Glutamatergic neuron (in vitro differentiated cells): ENCODE measurements at regions not wholly inside any gene's neighbourhood (a gene's known extent, or its start where the extent isn't known, plus 50 kb on each side); places are given as distances from the start of the nearest gene placed in this dataset.

Source experiments
- DNase-seq: peaks from one replicate; pipeline ENCODE4 v3.0.0; 2022
- H3K27ac Mint-ChIP-seq: one replicate; pipeline ENCODE4 v1.8.0; 2020; ENCODE audit warnings: mild to moderate bottlenecking, mixed read lengths, inconsistent platforms; ENCODE audit not compliant: unreplicated experiment
- H3K27me3 Mint-ChIP-seq: one replicate; pipeline ENCODE4 v1.8.0; 2020; ENCODE audit warnings: mild to moderate bottlenecking, moderate library complexity, mixed read lengths, inconsistent platforms; ENCODE audit not compliant: unreplicated experiment
- H3K36me3 Mint-ChIP-seq: one replicate; pipeline ENCODE4 v1.8.0; 2020; ENCODE audit warnings: mild to moderate bottlenecking, mixed read lengths, inconsistent platforms; ENCODE audit not compliant: unreplicated experiment
- H3K4me1 Mint-ChIP-seq: one replicate; pipeline ENCODE4 v1.8.0; 2020; ENCODE audit warnings: mild to moderate bottlenecking, low read depth, mixed read lengths, inconsistent platforms; ENCODE audit not compliant: unreplicated experiment
- H3K4me3 Mint-ChIP-seq: one replicate; pipeline ENCODE4 v1.8.0; 2020; ENCODE audit warnings: mild to moderate bottlenecking, mixed read lengths, inconsistent platforms; ENCODE audit not compliant: unreplicated experiment
- H3K9me3 Mint-ChIP-seq: one replicate; pipeline ENCODE4 v1.8.0; 2020; ENCODE audit warnings: mild to moderate bottlenecking, moderate library complexity, mixed read lengths, inconsistent platforms; ENCODE audit not compliant: unreplicated experiment
- TF ChIP-seq, protein P1 (sequence below): fragments of 200-600 bp; sonication (generic); IDR thresholded peaks from one replicate; pipeline ENCODE4 v1.5.0; 2021; ENCODE audit not compliant: partially characterized antibody, unreplicated experiment

DNA sequence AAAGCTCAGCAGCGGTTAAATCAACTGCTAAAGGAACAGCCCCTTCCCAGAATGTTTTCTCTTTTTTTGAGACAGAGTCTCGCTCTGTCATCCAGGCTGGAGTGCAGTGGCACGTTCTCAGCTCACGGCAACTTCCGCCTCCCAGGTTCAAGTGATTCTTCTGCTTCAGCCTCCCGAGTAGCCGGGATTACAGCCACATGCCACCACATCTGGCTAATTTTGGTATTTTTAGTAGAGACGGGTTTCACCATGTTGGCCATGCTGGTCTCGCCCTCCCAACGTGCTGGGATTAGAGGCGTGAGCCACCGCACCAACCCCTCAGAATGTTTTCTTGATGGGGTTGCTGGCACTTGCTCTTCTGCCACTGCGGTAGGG is 59.8 kb upstream of the IL6 start:
- DNase-seq: no peak
- Mint-ChIP-seq H3K4me3 (no peak overlapping the region), H3K9me3 (no peaks in the 10 kb centered on the region), H3K36me3 (no peaks in the 10 kb centered on the region), H3K4me1 (no peaks in the 10 kb centered on the region), H3K27ac (no peak overlapping the region), H3K27me3 (no peaks in the 10 kb centered on the region)
- TF ChIP-seq, protein P1, sequence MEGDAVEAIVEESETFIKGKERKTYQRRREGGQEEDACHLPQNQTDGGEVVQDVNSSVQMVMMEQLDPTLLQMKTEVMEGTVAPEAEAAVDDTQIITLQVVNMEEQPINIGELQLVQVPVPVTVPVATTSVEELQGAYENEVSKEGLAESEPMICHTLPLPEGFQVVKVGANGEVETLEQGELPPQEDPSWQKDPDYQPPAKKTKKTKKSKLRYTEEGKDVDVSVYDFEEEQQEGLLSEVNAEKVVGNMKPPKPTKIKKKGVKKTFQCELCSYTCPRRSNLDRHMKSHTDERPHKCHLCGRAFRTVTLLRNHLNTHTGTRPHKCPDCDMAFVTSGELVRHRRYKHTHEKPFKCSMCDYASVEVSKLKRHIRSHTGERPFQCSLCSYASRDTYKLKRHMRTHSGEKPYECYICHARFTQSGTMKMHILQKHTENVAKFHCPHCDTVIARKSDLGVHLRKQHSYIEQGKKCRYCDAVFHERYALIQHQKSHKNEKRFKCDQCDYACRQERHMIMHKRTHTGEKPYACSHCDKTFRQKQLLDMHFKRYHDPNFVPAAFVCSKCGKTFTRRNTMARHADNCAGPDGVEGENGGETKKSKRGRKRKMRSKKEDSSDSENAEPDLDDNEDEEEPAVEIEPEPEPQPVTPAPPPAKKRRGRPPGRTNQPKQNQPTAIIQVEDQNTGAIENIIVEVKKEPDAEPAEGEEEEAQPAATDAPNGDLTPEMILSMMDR: no peak

DNA sequence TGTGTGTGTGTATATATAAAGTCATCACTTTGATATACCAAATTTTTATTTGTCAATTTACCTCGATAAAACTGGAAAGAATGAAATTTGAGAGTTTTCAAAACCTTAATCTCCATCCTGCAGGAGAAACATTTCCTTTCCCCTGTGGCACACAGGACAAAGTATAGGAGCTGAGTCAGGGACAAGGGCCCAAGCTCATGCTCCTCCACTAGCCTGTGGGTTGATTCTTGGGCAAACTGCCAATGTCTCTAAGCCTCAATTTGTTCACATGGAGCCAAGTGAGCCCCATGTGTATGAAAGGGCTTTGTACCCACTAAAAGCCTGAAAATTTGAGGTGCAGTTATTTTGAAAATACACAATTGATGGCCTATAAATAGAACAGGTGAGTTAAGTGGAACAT is 60.3 kb upstream of the IL6 start:
- Mint-ChIP-seq H3K27ac (no peak overlapping the region), H3K27me3 (no peaks in the 10 kb centered on the region)

DNA sequence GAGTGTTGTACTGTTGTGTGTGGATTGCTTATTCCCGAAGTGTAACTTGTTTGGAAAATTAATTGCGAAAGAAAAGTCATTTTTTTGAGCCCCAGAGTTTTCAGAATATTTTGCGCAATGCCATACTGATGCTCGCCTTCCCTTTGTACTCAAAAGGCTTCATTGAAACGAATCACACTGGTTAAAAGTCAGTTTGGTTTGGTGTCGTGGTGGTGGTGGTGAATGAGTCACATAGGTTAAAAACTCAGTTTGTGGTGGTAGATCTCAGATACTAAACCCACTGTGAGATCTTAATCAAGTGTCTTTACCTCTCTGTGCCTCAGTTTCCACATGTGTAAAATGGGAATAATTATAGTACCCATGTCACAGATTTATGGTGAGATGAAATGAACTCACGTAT is 61.1 kb upstream of the IL6 start:
- TF ChIP-seq, protein P1: no peak
- Mint-ChIP-seq H3K4me1 (no peaks in the 10 kb centered on the region), H3K27me3 (no peaks in the 10 kb centered on the region)

More for the DNA sequence above, 60.3 kb upstream of the IL6 start:
- Mint-ChIP-seq H3K4me1 (no peaks in the 10 kb centered on the region), H3K36me3 (no peaks in the 10 kb centered on the region), H3K9me3 (no peaks in the 10 kb centered on the region), H3K4me3 (no peak overlapping the region)
- DNase-seq: no peak
- TF ChIP-seq, protein P1: no peak

DNA sequence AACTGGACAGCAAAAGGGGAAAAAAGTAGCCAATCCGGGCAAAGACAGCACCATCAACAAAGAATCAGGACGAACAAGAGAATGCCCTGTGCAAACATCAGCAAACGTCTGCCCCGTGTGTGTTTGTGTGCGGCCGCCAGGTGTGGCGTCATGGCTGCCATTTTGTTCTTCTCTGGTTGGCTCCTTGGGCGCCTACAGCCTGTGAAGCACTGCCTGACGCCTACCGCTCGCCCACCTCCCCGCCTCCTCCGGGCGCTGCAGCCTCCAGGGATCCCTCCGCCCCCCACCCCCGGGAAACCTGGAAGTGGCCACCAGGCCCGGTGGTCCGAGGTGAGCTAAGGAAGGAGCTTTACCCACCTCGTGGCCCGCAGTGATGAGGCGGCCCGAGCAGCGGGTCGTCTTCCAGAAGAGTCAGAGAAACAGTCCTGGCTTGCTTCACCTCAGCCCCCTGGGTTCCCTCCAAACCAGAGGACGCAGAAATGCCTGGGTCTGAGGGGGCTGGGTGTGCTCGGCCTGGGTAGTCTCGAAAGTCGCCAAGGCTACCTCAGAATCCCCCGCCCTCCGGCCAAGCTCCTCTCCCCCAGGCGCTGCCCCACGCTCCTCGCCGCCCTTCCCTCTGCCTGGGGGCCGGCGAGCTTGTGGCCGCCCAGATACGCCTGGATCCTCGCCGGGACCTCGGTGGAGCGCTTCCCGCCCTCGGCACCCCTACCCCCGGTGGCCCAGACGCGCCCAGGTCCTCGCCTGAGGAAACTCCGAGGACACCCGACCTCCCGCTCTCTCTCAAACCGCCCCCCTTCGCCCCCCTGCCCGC is 61.8 kb upstream of the IL6 start:
- H3K9me3 Mint-ChIP-seq: no peaks in the 10 kb centered on the region
- no peaks in the 10 kb centered on the region for H3K4me1 Mint-ChIP-seq
- no peak overlapping the region for H3K4me3 Mint-ChIP-seq
- DNase-seq: no peak
- TF ChIP-seq, protein P1: no peak
- H3K27me3 Mint-ChIP-seq: no peaks in the 10 kb centered on the region
- H3K36me3 Mint-ChIP-seq: no peaks in the 10 kb centered on the region
- H3K27ac Mint-ChIP-seq: no peak overlapping the region

More for the DNA sequence above, 61.1 kb upstream of the IL6 start:
- Mint-ChIP-seq H3K4me3 (no peak overlapping the region), H3K9me3 (no peaks in the 10 kb centered on the region), H3K36me3 (no peaks in the 10 kb centered on the region), H3K27ac (no peak overlapping the region)
- no peak for DNase-seq

DNA sequence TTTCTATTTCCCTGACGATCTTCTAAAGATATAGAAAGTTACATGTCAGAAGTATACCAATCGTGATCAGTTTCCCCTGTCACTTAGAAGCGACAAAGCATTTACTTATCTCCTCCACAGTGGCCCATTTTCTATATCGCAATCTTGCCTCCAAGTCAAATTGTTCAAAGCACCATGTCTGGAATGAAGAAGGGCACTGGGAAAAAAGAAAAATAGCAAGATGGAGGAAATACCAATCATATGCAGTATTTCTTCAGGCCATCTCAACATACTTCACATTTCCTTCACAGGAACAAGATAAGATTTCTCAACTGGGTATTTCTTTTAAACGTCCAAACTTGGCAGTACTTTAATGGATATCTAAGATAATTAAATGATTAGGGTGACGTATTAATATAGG is 63.3 kb upstream of the IL6 start:
- H3K27ac Mint-ChIP-seq: no peak overlapping the region
- no peak overlapping the region for H3K4me3 Mint-ChIP-seq
- no peaks in the 10 kb centered on the region for H3K36me3 Mint-ChIP-seq
- H3K9me3 Mint-ChIP-seq: no peaks in the 10 kb centered on the region
- no peak for DNase-seq
- no peaks in the 10 kb centered on the region for H3K27me3 Mint-ChIP-seq
- no peaks in the 10 kb centered on the region for H3K4me1 Mint-ChIP-seq
- TF ChIP-seq, protein P1: no peak
